OCI-LY1 (cell line): ENCODE measurements at regions not wholly inside any gene's neighbourhood (a gene's known extent, or its start where the extent isn't known, plus 50 kb on each side); places are given as distances from the start of the nearest gene placed in this dataset.

Experiments used
- CTCF ChIP-seq: fragments of 200-600 bp; sonication (generic), shearing (Covaris generic); IDR thresholded peaks from 2 replicates; pipeline ENCODE4 v1.5.1; 2017; ENCODE audit warnings: mild to moderate bottlenecking, antibody characterized with exemption, low read length, moderate library complexity, mixed read lengths
- EZH2 ChIP-seq: fragments of 200-600 bp; sonication (generic), shearing (Covaris generic); IDR thresholded peaks from 2 replicates; pipeline ENCODE4 v1.8.0; 2017; ENCODE audit warnings: borderline replicate concordance, mixed run types, mild to moderate bottlenecking, antibody characterized with exemption, low read length, moderate library complexity, mixed read lengths

GRCh38 chr5:128838623-128839022 is 126.7 kb upstream of the SLC27A6 start:
- TF ChIP-seq EZH2: no peak
- TF ChIP-seq CTCF: no peak
